CD4-positive, alpha-beta T cell treated with Interleukin-15 for 1 hour (primary cell): ENCODE measurements at regions not wholly inside any gene's neighbourhood (a gene's known extent, or its start where the extent isn't known, plus 50 kb on each side); places are given as distances from the start of the nearest gene placed in this dataset.
A peak's percentile ranks its signal among the peaks of the same experiment; 100 is the strongest.

ENCODE experiments used
- DNase-seq: peaks from one replicate; pipeline ENCODE4 v3.0.0-alpha.2; 2020

GRCh38 chr4:152269448-152270191, 266.3 kb downstream of the FBXW7 start:
- no peak for DNase-seq

GRCh38 chr4:152267811-152268210, 268.1 kb downstream of the FBXW7 start:
- DNase-seq: no peak

- DNase-seq: no peak
Observed at GRCh38 chr4:152266831-152267480, 268.9 kb downstream of the FBXW7 start.

GRCh38 chr4:152265149-152265621, 270.7 kb downstream of the FBXW7 start:
- no peak for DNase-seq

- no peak for DNase-seq
Observed at GRCh38 chr4:152264106-152264505, 271.8 kb downstream of the FBXW7 start.

GRCh38 chr4:152259866-152260265, 276.0 kb downstream of the FBXW7 start:
- no peak for DNase-seq

GRCh38 chr4:152258804-152259708, 276.8 kb downstream of the FBXW7 start:
- DNase-seq: no peak

- DNase-seq: no peak
Observed at GRCh38 chr4:152258391-152258790, 277.5 kb downstream of the FBXW7 start.

GRCh38 chr4:152257601-152258066, 278.3 kb downstream of the FBXW7 start:
- DNase-seq: no peak

- no peak for DNase-seq
Observed at GRCh38 chr4:152256996-152257395, 278.9 kb downstream of the FBXW7 start.

- DNase-seq: peak; percentile 53
Observed at GRCh38 chr4:152255437-152255836, 280.5 kb downstream of the FBXW7 start.

GRCh38 chr4:152248347-152248746, 287.5 kb downstream of the FBXW7 start:
- no peak for DNase-seq

GRCh38 chr4:152247271-152247975, 288.5 kb downstream of the FBXW7 start:
- no peak for DNase-seq

GRCh38 chr4:152246659-152247058, 289.2 kb downstream of the FBXW7 start:
- no peak for DNase-seq

- no peak for DNase-seq
Observed at GRCh38 chr4:152245680-152246079, 290.2 kb downstream of the FBXW7 start.

GRCh38 chr4:152244659-152245058, 291.2 kb downstream of the FBXW7 start:
- no peak for DNase-seq

- no peak for DNase-seq
Observed at GRCh38 chr4:152243896-152244595, 291.8 kb downstream of the FBXW7 start.

GRCh38 chr4:152243206-152243605, 292.7 kb downstream of the FBXW7 start:
- no peak for DNase-seq

GRCh38 chr4:152240232-152240631, 295.7 kb downstream of the FBXW7 start:
- no peak for DNase-seq

- DNase-seq: no peak
Observed at GRCh38 chr4:152239216-152239615, 296.7 kb downstream of the FBXW7 start.

- DNase-seq: no peak
Observed at GRCh38 chr4:152236519-152237056, 299.3 kb downstream of the FBXW7 start.

- DNase-seq: no peak
Observed at GRCh38 chr4:152235718-152236117, 300.2 kb downstream of the FBXW7 start.
